Common myeloid progenitor, CD34-positive (primary cell): ENCODE measurements at regions not wholly inside any gene's neighbourhood (a gene's known extent, or its start where the extent isn't known, plus 50 kb on each side); places are given as distances from the start of the nearest gene placed in this dataset.
A peak's percentile ranks its signal among the peaks of the same experiment; 100 is the strongest.

Experiments
- CTCF ChIA-PET: fragments of 350-600 bp; sonication (Branson Sonifier 250); formaldehyde crosslinking; loops from one replicate; lab custom pipeline; 2021; ENCODE audit warnings: antibody characterized with exemption; lab: Charles Lee
- POLR2A ChIA-PET: fragments of 350-600 bp; sonication (Branson Sonifier 250); formaldehyde crosslinking; loops from one replicate; lab custom pipeline; 2021; ENCODE audit warnings: antibody characterized with exemption; lab: Charles Lee
- DNase-seq, 3 donors: peaks; one replicate each; pipeline versions ENCODE4 v3.0.0 to v3.0.0-alpha.2; 2013
- H3K27ac ChIP-seq, 2 experiments: 1 replicate in 1 of 2; 2 replicates in 1 of 2; pipeline ENCODE4 v1.7.0; 2013; ENCODE audit warnings: inconsistent platforms in 2 of 2, low read length in 2 of 2, mild to moderate bottlenecking in 2 of 2, low read depth in 1 of 2, moderate library complexity in 1 of 2; ENCODE audit not compliant: severe bottlenecking in 2 of 2, insufficient read depth in 1 of 2, poor library complexity in 1 of 2
- H3K27me3 ChIP-seq, 5 experiments: replicated peaks in 2 of 5; 1 replicate in 3 of 5; 2 replicates in 2 of 5; pipeline versions ENCODE4 v1.6.1 to v1.7.0; 2013; ENCODE audit warnings: low read length in 4 of 5, mild to moderate bottlenecking in 2 of 5, moderate library complexity in 2 of 5, inconsistent platforms in 1 of 5; ENCODE audit not compliant: insufficient read depth in 5 of 5, control insufficient read depth in 4 of 5
- H3K36me3 ChIP-seq, 4 experiments: 1 replicate in 2 of 4; 2 replicates in 2 of 4; pipeline versions ENCODE4 v1.6.1 to v1.7.0; 2013; ENCODE audit warnings: low read length in 3 of 4, control low read depth in 1 of 4, mild to moderate bottlenecking in 1 of 4; ENCODE audit not compliant: control insufficient read depth in 4 of 4, insufficient read depth in 4 of 4
- H3K4me1 ChIP-seq, 4 experiments: 1 replicate in 3 of 4; 2 replicates in 1 of 4; pipeline versions ENCODE4 v1.6.1 to v1.7.1; 2013; ENCODE audit warnings: low read length in 3 of 4, mild to moderate bottlenecking in 3 of 4, control low read depth in 1 of 4, inconsistent platforms in 1 of 4, moderate library complexity in 1 of 4; ENCODE audit not compliant: control insufficient read depth in 4 of 4, insufficient read depth in 4 of 4; ENCODE audit errors: control extremely low read depth in 1 of 4
- H3K4me3 ChIP-seq, 7 experiments: 1 replicate in 4 of 7; 2 replicates in 3 of 7; pipeline versions ENCODE4 v1.5.1 to v1.7.0; 2013; ENCODE audit warnings: mild to moderate bottlenecking in 7 of 7, low read length in 6 of 7, moderate library complexity in 6 of 7, inconsistent platforms in 2 of 7, low read depth in 2 of 7, control low read depth in 1 of 7; ENCODE audit not compliant: insufficient read depth in 4 of 7, control insufficient read depth in 1 of 7; ENCODE audit errors: extremely low read depth in 1 of 7
- H3K9me3 ChIP-seq, 5 experiments: 1 replicate in 4 of 5; 2 replicates in 1 of 5; pipeline versions ENCODE4 v1.6.1 to v1.7.1; 2013; ENCODE audit warnings: low read length in 4 of 5, mild to moderate bottlenecking in 2 of 5, inconsistent platforms in 1 of 5, low read depth in 1 of 5, moderate library complexity in 1 of 5; ENCODE audit not compliant: control insufficient read depth in 4 of 5, insufficient read depth in 2 of 5; ENCODE audit errors: control extremely low read depth in 1 of 5
- WGBS: methylation state at CpG from one replicate; pipeline ENCODE4 v1.1.5; 2013; ENCODE audit not compliant: insufficient coverage; 5-methylcytosine and 5-hydroxymethylcytosine counted together

DNA sequence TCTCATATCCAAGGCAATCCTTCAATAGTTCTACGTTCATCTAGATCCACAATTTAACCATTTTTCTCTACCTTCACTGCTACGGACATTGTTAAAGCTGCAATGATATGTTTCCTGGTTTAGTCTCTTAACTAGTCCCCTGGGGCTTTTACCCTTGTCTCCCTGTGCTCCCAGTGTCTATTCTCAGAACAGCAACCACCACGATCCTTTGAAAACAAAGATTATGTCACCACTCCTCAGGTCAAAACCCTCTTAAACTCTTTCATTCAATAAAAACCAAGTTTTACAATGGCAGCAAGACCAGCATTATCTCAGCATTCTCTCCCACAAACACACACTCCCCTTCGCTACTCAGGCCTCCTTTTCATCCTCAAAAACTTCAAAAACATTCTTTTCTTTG lies 298.2 kb upstream of the CHST9 start:
- no peaks in the 10 kb centered on the region for H3K36me3 ChIP-seq
- H3K27ac ChIP-seq: no peak overlapping the region
- DNase-seq: no peak
- ChIA-PET POLR2A (no interaction called here), CTCF (no interaction called here)
- H3K4me3 ChIP-seq: no peak overlapping the region
- H3K9me3 ChIP-seq: no peaks in the 10 kb centered on the region
- H3K27me3 ChIP-seq: no peaks in the 10 kb centered on the region
- no peaks in the 10 kb centered on the region for H3K4me1 ChIP-seq
- 78% methylated on average over 4 of the region's 4 CpGs for WGBS

DNA sequence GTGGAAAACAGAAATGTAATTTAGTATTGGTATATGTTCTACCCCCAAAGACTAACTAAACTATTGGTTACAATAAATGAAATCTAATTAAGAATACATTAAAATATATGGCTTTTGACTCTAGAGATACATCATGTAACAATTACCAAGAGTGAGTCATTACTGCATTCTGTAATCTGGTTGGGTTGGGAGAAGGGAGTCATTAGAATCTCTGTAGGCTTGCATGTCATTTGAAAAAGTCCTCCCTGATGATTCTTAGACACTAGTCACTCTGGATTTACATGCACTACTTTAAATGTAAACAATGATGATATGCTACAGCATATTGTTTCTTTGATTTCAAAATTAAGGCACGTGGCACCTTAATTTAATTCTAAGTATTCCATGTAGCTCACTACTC lies 293.4 kb upstream of the CHST9 start:
- ChIA-PET CTCF (interaction anchor here (1.6 kb wide), 1 partner anchor 9 kb away, joined by 3 read pairs; no protein-coding TSS in a partner anchor), POLR2A (no interaction called here)
- Histone ChIP-seq H3K9me3 (no peaks in the 10 kb centered on the region), H3K27ac (no peak overlapping the region), H3K27me3 (no peaks in the 10 kb centered on the region), H3K4me3 (no peak overlapping the region), H3K4me1 (no peaks in the 10 kb centered on the region), H3K36me3 (no peaks in the 10 kb centered on the region)
- WGBS: 0% methylated on average over 1 of the region's 1 CpG
- DNase-seq: no peak

DNA sequence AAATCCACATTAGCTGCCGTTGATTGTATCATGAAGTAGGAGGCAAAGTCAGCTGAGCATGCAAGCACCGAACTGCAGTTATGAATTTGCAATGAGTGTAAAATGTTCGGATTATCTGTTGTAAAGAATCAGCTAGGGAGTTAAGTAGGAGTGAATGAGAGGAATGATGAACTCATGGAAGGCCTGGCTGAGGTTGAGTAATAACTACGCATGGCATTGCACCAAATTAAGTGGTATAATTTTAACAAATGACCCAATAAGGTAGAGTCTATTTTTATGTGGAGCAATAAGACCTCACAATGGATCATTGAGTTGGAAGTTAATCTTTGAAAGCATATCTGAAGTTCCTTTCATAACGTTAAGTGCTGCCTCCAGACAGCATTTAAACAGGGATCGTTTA lies 288.2 kb upstream of the CHST9 start:
- ChIA-PET CTCF (no interaction called here), POLR2A (no interaction called here)
- Histone ChIP-seq H3K4me1 (no peaks in the 10 kb centered on the region), H3K9me3 (no peaks in the 10 kb centered on the region), H3K4me3 (no peak overlapping the region), H3K27ac (no peak overlapping the region), H3K27me3 (no peaks in the 10 kb centered on the region), H3K36me3 (no peaks in the 10 kb centered on the region)
- no peak for DNase-seq
- 92% methylated on average over 4 of the region's 6 CpGs for WGBS

DNA sequence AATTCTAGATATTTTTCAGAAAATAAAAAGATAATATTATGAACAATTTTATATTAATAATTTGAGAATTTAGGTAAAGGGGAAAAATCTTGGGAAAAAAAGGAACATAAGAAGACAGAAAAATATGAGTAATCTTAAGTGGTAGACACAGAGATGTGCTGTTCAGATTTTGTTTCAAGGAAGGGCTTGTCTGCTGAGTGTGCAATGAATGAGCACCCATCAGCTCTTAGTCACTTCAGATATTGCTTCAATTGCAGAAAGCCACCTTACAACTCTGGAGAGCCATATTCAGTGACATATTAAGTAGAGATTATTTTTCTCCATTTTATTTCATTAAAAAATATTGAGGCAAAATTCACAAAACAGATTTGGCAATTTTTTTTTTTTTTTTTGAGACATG lies 282.0 kb upstream of the CHST9 start:
- Histone ChIP-seq H3K9me3 (no peaks in the 10 kb centered on the region), H3K27ac (no peak overlapping the region), H3K27me3 (no peaks in the 10 kb centered on the region), H3K4me1 (no peaks in the 10 kb centered on the region), H3K36me3 (no peaks in the 10 kb centered on the region), H3K4me3 (no peak overlapping the region)
- ChIA-PET CTCF (no interaction called here), POLR2A (no interaction called here)
- DNase-seq: no peak

DNA sequence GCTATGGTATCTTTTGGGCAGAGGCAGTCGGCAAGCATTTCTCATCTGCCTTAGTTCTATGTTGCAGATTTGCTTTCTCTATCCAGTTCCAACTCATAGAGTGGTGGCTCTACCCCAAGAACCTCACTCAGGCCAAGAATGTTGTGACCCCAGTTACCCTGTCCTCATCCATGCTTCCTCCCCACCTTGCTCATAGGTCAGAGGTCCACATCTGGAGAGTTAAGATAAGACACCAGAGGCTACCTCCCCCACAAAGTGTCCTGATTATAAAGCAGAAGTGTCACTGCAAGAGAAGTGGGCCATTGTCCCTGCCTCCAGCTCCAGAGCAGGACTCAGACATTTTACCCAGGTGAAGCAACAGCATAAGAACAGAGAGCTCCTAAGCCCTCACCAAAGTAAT lies 276.8 kb upstream of the CHST9 start:
- H3K4me1 ChIP-seq: no peaks in the 10 kb centered on the region
- H3K4me3 ChIP-seq: no peak overlapping the region
- peak in 1 of 3 donors; percentile 2 for DNase-seq
- H3K27me3 ChIP-seq: no peaks in the 10 kb centered on the region
- WGBS: 60% methylated on average over 1 of the region's 1 CpG
- no peaks in the 10 kb centered on the region for H3K36me3 ChIP-seq
- no peaks in the 10 kb centered on the region for H3K9me3 ChIP-seq
- H3K27ac ChIP-seq: no peak overlapping the region
- ChIA-PET POLR2A (no interaction called here), CTCF (no interaction called here)

DNA sequence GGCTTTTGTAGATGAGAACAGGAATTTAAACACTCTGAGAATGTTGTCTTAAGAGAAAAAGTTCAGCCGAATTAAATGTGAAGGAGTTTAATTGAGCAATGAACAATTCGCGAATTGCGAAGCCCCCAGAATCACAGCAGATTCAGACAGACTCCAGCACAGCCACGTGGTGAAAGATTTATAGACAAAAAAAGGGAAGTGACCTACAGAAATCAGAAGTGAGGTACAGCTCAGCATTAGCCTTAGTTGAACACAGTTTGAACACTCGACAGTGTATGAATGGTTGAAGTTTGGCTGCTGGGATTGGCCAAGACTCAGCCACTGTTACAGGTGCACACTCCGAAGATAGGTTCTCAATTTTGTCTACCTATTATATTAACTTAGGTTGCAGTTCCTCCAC lies 264.0 kb upstream of the CHST9 start:
- H3K9me3 ChIP-seq: no peaks in the 10 kb centered on the region
- no peaks in the 10 kb centered on the region for H3K36me3 ChIP-seq
- DNase-seq: peak in 1 of 3 donors; percentile 2
- H3K27me3 ChIP-seq: no peaks in the 10 kb centered on the region
- ChIA-PET CTCF (no interaction called here), POLR2A (no interaction called here)
- H3K4me1 ChIP-seq: no peaks in the 10 kb centered on the region
- no peak overlapping the region for H3K4me3 ChIP-seq
- 17% methylated on average over 7 of the region's 7 CpGs for WGBS
- H3K27ac ChIP-seq: no peak overlapping the region

DNA sequence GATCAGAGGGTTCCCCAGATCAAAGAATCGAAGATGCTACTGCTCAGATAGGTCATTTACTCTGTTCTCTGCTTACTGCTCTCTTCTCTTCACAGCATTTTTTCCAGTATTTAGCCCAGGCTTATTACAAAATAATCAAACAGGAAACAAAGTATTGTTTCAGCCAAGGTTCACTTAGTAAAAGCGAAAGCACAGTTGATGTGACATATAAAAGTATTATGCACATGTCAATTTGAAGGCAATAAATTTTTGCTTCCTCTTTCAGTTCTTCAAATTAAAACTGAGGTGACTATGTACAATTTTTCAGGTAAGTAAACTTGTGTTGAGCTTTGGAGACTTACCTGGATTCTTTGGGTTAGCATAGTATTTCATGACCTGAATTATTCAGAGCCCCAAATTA lies 262.8 kb upstream of the CHST9 start:
- H3K4me1 ChIP-seq: no peaks in the 10 kb centered on the region
- no peaks in the 10 kb centered on the region for H3K27me3 ChIP-seq
- WGBS: 50% methylated on average over 2 of the region's 2 CpGs
- no peak overlapping the region for H3K27ac ChIP-seq
- H3K9me3 ChIP-seq: no peaks in the 10 kb centered on the region
- H3K36me3 ChIP-seq: no peaks in the 10 kb centered on the region
- no peak overlapping the region for H3K4me3 ChIP-seq
- ChIA-PET POLR2A (no interaction called here), CTCF (no interaction called here)
- DNase-seq: no peak
